ENCODE measurements at regions not wholly inside any gene's neighbourhood (a gene's known extent, or its start where the extent isn't known, plus 50 kb on each side); places are given as distances from the start of the nearest gene placed in this dataset.

- RAD21 ChIA-PET (ENCODE audit: unreplicated experiment) = no interaction called here
These were observed 144.5 kb downstream of the NAP1L3 start for GRCh38 chrX:93528917-93529316.

More at GRCh38 chrX:93528917-93529316, 144.5 kb downstream of the NAP1L3 start:
- TF ChIP-seq MTA2 (IDR thresholded peaks at IDR 0.05; ENCODE audit: low read depth) (no peak), JUND (IDR thresholded peaks at IDR 0.05; ENCODE audit: low read depth, low read length) (no peak), YY1 (IDR thresholded peaks at IDR 0.05; ENCODE audit: low read depth, low read length) (no peak), HCFC1 (IDR thresholded peaks at IDR 0.05; ENCODE audit: low read length) (no peak), BRCA1 (IDR thresholded peaks at IDR 0.05; ENCODE audit: low read depth, low read length) (no peak), BCL11A (IDR thresholded peaks at IDR 0.05; ENCODE audit: low read depth, low read length) (no peak), ZBTB40 (IDR thresholded peaks at IDR 0.05; ENCODE audit: borderline replicate concordance) (no peak), ATF3 (IDR thresholded peaks at IDR 0.05; ENCODE audit: borderline replicate concordance, extremely low read depth, low read depth, low read length) (no peak), NBN (IDR thresholded peaks at IDR 0.05) (no peak), RAD21 (IDR thresholded peaks at IDR 0.05; ENCODE audit: insufficient read depth, low read depth, low read length) (no peak), SMAD5 (IDR thresholded peaks at IDR 0.05; ENCODE audit: low read depth) (no peak), CREM (IDR thresholded peaks at IDR 0.05; ENCODE audit: low read depth) (no peak), TAF1 (IDR thresholded peaks at IDR 0.05; ENCODE audit: borderline replicate concordance, low read depth, low read length) (no peak), IRF3 (IDR thresholded peaks at IDR 0.05) (no peak), DPF2 (IDR thresholded peaks at IDR 0.05) (no peak), ZZZ3 (IDR thresholded peaks at IDR 0.05; ENCODE audit: control insufficient read depth, insufficient read length, low read depth) (no peak), USF1 (IDR thresholded peaks at IDR 0.05; ENCODE audit: borderline replicate concordance, extremely low read length, insufficient read depth, low read depth, low read length) (no peak), SREBF1 (IDR thresholded peaks at IDR 0.05; ENCODE audit: low read length) (no peak), MLLT1 (IDR thresholded peaks at IDR 0.05) (no peak), YBX1 (IDR thresholded peaks at IDR 0.05) (no peak)
- ChIA-PET CTCF (no interaction called here), POLR2A (no interaction called here), SMC1A (ENCODE audit: uncharacterized antibody, unreplicated experiment) (interaction anchor here (1.1 kb wide), 1 partner anchor 10 kb away, joined by 3 read pairs; no protein-coding TSS in a partner anchor)
- Histone ChIP-seq H4K20me1 (ENCODE audit: control insufficient read depth, insufficient read depth) (no peaks in the 10 kb centered on the region), H3K9ac (ENCODE audit: control insufficient read depth, insufficient read depth, low read length) (no peak overlapping the region), H3K9me3 (replicated peaks; ENCODE audit: control insufficient read depth, insufficient read depth, low read length) (no peaks in the 10 kb centered on the region), H3K27me3 (replicated peaks in 1 of 2; ENCODE audit: control insufficient read depth in 2 of 2, insufficient read depth in 2 of 2, low read length in 1 of 2) (no peaks in the 10 kb centered on the region), H3K4me3 (no peak overlapping the region), H3K36me3 (ENCODE audit: control insufficient read depth in 2 of 2, insufficient read depth in 2 of 2, low read length in 1 of 2) (no peaks in the 10 kb centered on the region), H2AFZ (ENCODE audit: control insufficient read depth, low read depth, low read length) (no peak overlapping the region), H3K27ac (ENCODE audit: control insufficient read depth, insufficient read depth) (no peak overlapping the region), H3K4me2 (ENCODE audit: control insufficient read depth, insufficient read depth) (no peak overlapping the region), H3K4me1 (ENCODE audit: control insufficient read depth, insufficient read depth, low read length) (no peaks in the 10 kb centered on the region), H3K79me2 (ENCODE audit: control insufficient read depth, insufficient read depth, low read length) (no peaks in the 10 kb centered on the region)
- intact Hi-C loops (cut with micrococcal nuclease; ENCODE audit: unreplicated experiment) = no loop called here
- 61% methylated on average over 3 of the region's 3 CpGs for WGBS (ENCODE audit: insufficient coverage, insufficient replicate concordance, low lambda C conversion rate, missing lambda C conversion rate)
- DNase-seq (ENCODE audit: low read depth, low spot score) (no peak), ATAC-seq (no peak), FAIRE-seq (no peak)
- in situ Hi-C loops (cut with MboI) = no loop called here
- no TSS peak for BruUV-seq (replicated peaks)
